BLaER1 (cell line): ENCODE measurements at regions not wholly inside any gene's neighbourhood (a gene's known extent, or its start where the extent isn't known, plus 50 kb on each side); places are given as distances from the start of the nearest gene placed in this dataset.
A peak's percentile ranks its signal among the peaks of the same experiment; 100 is the strongest.

Experiments
- H3K27ac ChIP-seq: shearing (Covaris generic); formaldehyde crosslinking; 2 replicates; pipeline ENCODE4 v1.8.1; 2022
- H3K27me3 ChIP-seq: shearing (Covaris generic); formaldehyde crosslinking; 2 replicates; pipeline ENCODE4 v1.8.1; 2022
- H3K36me3 ChIP-seq: shearing (Covaris generic); formaldehyde crosslinking; 2 replicates; pipeline ENCODE4 v1.8.1; 2022
- H3K4me1 ChIP-seq: shearing (Covaris generic); formaldehyde crosslinking; 2 replicates; pipeline ENCODE4 v1.8.1; 2022
- H3K4me2 ChIP-seq: shearing (Covaris generic); formaldehyde crosslinking; 2 replicates; pipeline ENCODE4 v1.8.1; 2022
- H3K4me3 ChIP-seq: shearing (Covaris generic); formaldehyde crosslinking; 2 replicates; pipeline ENCODE4 v1.8.1; 2022
- H3K9ac ChIP-seq: shearing (Covaris generic); formaldehyde crosslinking; 2 replicates; pipeline ENCODE4 v1.8.1; 2022
- H3K9me3 ChIP-seq: shearing (Covaris generic); formaldehyde crosslinking; 2 replicates; pipeline ENCODE4 v1.8.1; 2022
- H4K20me1 ChIP-seq: shearing (Covaris generic); formaldehyde crosslinking; 2 replicates; pipeline ENCODE4 v1.8.1; 2022
- Cebpa-rat ChIP-seq: shearing (Covaris generic); IDR thresholded peaks from 2 replicates; pipeline ENCODE4 v1.8.1; 2022

DNA sequence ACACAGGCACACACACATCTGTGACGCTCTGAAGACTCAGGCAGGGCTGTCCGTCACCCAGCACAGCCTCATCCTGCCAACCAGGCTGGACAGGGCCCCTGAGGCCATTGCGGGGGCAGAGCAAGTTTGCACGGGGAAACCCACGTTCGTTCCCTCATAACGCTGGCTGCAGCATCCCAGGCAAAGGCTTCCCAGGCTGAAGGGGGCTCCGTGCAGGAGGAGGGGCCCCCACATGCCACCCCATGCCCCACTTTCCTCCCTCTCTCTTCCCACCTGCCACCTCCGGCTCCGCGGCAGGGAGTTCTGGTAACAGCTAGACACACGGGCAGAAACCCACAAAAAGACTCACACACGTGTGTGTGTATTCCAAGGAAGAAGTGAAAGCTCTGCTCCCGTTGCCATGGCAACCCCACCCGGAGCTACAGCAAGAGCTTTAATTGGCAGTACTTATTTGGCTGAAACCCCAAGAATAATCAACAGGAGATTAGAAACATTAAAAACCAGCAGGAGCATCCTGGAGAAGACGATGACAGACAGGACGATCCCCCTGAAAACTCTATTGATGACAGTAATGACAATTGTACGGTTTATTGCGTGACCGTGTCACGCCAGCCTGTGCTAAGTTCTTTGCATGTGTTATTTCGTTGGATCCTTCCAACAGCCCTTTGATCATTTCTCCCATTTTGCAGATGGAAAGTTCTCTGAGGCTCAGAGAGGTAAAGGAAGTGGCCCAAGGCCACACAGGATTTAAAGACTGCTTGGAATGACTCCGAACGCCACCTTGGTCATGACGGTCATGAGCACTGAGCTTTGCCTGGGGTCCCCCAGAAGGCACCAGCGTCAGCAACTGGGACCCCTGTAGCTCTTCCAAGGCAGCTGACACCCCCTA is 247.1 kb downstream of the NPHP4 start:
- H3K9ac ChIP-seq: no peak overlapping the region; the same call in 1 of the 2 replicates
- H3K36me3 ChIP-seq: no peaks in the 10 kb centered on the region
- H3K27me3 ChIP-seq: no peaks in the 10 kb centered on the region
- H3K4me3 ChIP-seq: no peak overlapping the region
- no peak for TF ChIP-seq Cebpa-rat
- H3K4me2 ChIP-seq: peak overlapping the region; percentile 84
- no peaks in the 10 kb centered on the region for H4K20me1 ChIP-seq
- no peaks in the 10 kb centered on the region for H3K9me3 ChIP-seq
- no peak overlapping the region for H3K27ac ChIP-seq
- H3K4me1 ChIP-seq: peaks cover 94% of the 10 kb centered on the region

GRCh38 chr1:5744341-5744740 is 247.9 kb downstream of the NPHP4 start:
- H3K27ac ChIP-seq: no peak overlapping the region; the same call in 1 of the 2 replicates
- no peak for TF ChIP-seq Cebpa-rat

DNA sequence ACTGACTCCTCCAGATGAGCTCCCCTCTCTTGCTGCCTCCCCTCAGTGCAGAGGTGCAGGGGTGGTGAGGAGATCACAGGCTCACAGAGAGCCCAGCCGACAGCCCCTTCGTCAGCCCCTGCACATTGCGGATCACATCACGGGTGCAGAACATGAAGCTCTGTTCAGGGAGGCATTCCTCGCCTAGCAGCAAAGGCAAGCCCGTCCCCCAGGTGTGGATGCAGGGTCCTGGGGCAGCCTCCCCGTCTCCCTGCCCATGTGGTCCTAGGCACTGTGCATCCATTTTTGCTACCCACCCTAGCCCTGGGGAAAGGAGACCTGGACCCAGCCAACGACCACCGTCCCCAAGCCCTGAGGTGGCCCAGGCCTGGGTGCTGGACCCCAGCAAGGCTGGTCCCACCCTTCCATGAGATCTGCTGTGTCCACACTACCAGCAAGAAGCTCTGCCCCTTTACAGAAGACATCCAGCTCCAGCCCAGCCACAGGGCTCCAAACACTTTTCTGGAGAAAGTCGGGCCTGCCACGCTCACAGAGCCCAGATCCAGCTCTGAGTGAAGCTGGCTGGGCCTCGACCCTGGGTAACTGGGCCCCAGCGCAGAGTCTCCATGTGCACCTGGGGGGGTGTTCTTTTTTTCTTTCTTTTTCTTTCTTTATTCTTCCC is 248.7 kb downstream of the NPHP4 start:
- Histone ChIP-seq H3K4me1 (peaks cover 94% of the 10 kb centered on the region), H3K36me3 (no peaks in the 10 kb centered on the region), H3K4me2 (peak overlapping the region; percentile 82), H3K27ac (0 out of 2 replicates have a peak overlapping the region, but pooled peaks have one; percentile 23), H3K27me3 (no peaks in the 10 kb centered on the region), H3K9ac (no peak overlapping the region), H3K4me3 (no peak overlapping the region), H3K9me3 (no peaks in the 10 kb centered on the region), H4K20me1 (no peaks in the 10 kb centered on the region)
- no peak for TF ChIP-seq Cebpa-rat

More at GRCh38 chr1:5744341-5744740, 247.9 kb downstream of the NPHP4 start:
- peaks cover 94% of the 10 kb centered on the region for H3K4me1 ChIP-seq
- H4K20me1 ChIP-seq: no peaks in the 10 kb centered on the region
- H3K36me3 ChIP-seq: no peaks in the 10 kb centered on the region
- no peaks in the 10 kb centered on the region for H3K27me3 ChIP-seq
- H3K9ac ChIP-seq: no peak overlapping the region
- no peaks in the 10 kb centered on the region for H3K9me3 ChIP-seq
- H3K4me3 ChIP-seq: no peak overlapping the region
- H3K4me2 ChIP-seq: peak overlapping the region; percentile 84

GRCh38 chr1:5742801-5743200 is 249.4 kb downstream of the NPHP4 start:
- Histone ChIP-seq H3K4me3 (no peak overlapping the region), H3K27ac (peak overlapping the region; percentile 23; the same call in 1 of the 2 replicates), H4K20me1 (no peaks in the 10 kb centered on the region), H3K4me2 (peak overlapping the region; percentile 82), H3K4me1 (peaks cover 87% of the 10 kb centered on the region), H3K9me3 (no peaks in the 10 kb centered on the region), H3K27me3 (no peaks in the 10 kb centered on the region), H3K9ac (no peak overlapping the region), H3K36me3 (no peaks in the 10 kb centered on the region)
- no peak for TF ChIP-seq Cebpa-rat

DNA sequence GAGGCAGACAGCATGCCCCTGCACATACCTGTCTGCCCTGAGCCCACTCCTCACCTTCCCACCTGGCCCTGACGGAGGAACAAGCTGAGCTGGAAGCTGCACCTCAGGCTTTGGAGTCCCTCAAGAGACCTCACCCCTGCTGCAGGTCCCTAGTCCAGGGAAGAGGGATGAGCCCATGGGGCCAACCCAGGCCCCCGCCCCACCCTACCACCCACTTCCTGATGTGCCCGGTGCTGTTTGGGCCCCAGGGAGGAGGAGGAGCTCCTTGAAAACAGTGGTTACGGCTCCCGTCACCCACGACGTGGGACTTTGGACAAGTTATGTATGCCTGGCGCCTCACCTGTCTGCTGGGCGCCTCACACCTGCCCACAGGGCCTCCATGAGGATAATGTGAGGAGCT is 250.2 kb downstream of the NPHP4 start:
- Histone ChIP-seq H3K9ac (no peak overlapping the region), H3K4me2 (peak overlapping the region; percentile 82)
- TF ChIP-seq Cebpa-rat: no peak

DNA sequence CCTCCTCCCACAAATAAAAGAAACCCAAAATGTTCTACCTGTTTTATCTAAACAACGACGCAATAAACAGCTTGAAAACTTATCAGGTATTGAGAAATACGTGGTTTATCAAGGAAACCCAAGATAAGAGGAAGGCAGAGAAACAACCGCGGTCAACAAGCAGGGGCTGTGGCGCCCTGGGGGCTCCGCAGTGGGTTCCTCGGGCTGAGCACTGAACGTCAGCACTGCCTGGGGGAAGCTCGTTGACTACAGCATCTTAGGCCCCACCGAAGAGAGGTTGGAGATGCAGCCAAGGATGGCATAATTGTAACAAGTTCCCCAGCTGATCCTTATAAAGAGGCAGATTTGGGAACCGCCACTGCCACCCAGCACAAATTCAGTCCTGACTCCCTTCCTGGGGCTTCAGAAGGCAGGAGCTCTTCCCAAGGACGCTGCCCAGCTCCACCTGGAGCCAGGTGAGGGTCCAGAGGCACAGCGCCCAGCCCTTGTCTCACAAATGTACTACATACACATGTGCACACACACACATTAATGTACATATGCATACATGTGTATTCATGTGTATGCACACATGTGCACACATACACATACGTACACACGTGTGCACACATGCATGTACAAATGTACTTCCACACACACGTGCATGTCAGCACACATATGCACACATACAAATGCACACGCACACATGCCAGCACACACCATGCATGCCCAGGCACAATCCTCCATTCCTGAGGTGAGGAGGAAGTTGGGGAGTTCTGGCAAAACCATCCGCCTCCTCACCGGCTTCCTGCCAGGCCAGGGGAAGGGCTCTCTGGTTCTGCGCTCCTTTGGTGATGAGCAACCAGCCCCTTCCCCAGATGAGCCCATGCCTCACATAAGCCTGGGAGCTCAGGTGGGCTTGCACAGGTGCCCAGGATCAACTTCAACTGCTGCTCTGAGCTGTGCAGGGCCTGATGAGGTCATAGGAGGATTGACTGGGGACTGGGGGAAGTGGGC is 251.1 kb downstream of the NPHP4 start:
- Histone ChIP-seq H4K20me1 (no peaks in the 10 kb centered on the region), H3K4me1 (peaks cover 74% of the 10 kb centered on the region), H3K36me3 (no peaks in the 10 kb centered on the region), H3K9ac (no peak overlapping the region), H3K9me3 (no peaks in the 10 kb centered on the region), H3K27me3 (no peaks in the 10 kb centered on the region), H3K27ac (no peak overlapping the region), H3K4me2 (peak overlapping the region; percentile 82), H3K4me3 (no peak overlapping the region)
- no peak for TF ChIP-seq Cebpa-rat

More for the DNA sequence above, 250.2 kb downstream of the NPHP4 start:
- Histone ChIP-seq H3K27me3 (no peaks in the 10 kb centered on the region), H3K27ac (peak overlapping the region; percentile 23), H3K36me3 (no peaks in the 10 kb centered on the region), H3K9me3 (no peaks in the 10 kb centered on the region), H3K4me3 (no peak overlapping the region), H3K4me1 (peaks cover 83% of the 10 kb centered on the region), H4K20me1 (no peaks in the 10 kb centered on the region)

GRCh38 chr1:5740450-5740849 is 251.8 kb downstream of the NPHP4 start:
- Histone ChIP-seq H3K27me3 (no peaks in the 10 kb centered on the region), H3K9ac (no peak overlapping the region), H3K4me3 (no peak overlapping the region), H4K20me1 (no peaks in the 10 kb centered on the region), H3K4me2 (peak overlapping the region; percentile 82), H3K27ac (no peak overlapping the region), H3K9me3 (no peaks in the 10 kb centered on the region), H3K4me1 (peaks cover 67% of the 10 kb centered on the region), H3K36me3 (no peaks in the 10 kb centered on the region)
- TF ChIP-seq Cebpa-rat: no peak

GRCh38 chr1:5739561-5740078 is 252.6 kb downstream of the NPHP4 start:
- no peak overlapping the region for H3K4me3 ChIP-seq
- no peak overlapping the region for H3K9ac ChIP-seq
- no peak for TF ChIP-seq Cebpa-rat
- H3K27me3 ChIP-seq: no peaks in the 10 kb centered on the region
- H3K4me2 ChIP-seq: peak overlapping the region; percentile 82
- H3K9me3 ChIP-seq: no peaks in the 10 kb centered on the region
- no peaks in the 10 kb centered on the region for H3K36me3 ChIP-seq
- H4K20me1 ChIP-seq: no peaks in the 10 kb centered on the region
- H3K4me1 ChIP-seq: peaks cover 58% of the 10 kb centered on the region
- no peak overlapping the region for H3K27ac ChIP-seq

GRCh38 chr1:5738911-5739462 is 253.2 kb downstream of the NPHP4 start:
- TF ChIP-seq Cebpa-rat: no peak
- Histone ChIP-seq H3K9me3 (no peaks in the 10 kb centered on the region), H4K20me1 (no peaks in the 10 kb centered on the region), H3K4me1 (peaks cover 54% of the 10 kb centered on the region), H3K4me3 (no peak overlapping the region), H3K4me2 (peak overlapping the region; percentile 82), H3K36me3 (no peaks in the 10 kb centered on the region), H3K9ac (no peak overlapping the region), H3K27ac (no peak overlapping the region), H3K27me3 (no peaks in the 10 kb centered on the region)
